ENCODE measurements at regions not wholly inside any gene's neighbourhood (a gene's known extent, or its start where the extent isn't known, plus 50 kb on each side); places are given as distances from the start of the nearest gene placed in this dataset.

GRCh38 chr2:12177455-12178288 is 431.2 kb downstream of the LPIN1 start:
- no peak for DNase-seq

- DNase-seq = no peak
Observed at GRCh38 chr2:12178289-12179080, 432.1 kb downstream of the LPIN1 start.

GRCh38 chr2:12180031-12180430 is 433.6 kb downstream of the LPIN1 start:
- DNase-seq = no peak

GRCh38 chr2:12183032-12183645 is 436.7 kb downstream of the LPIN1 start:
- DNase-seq = no peak

- DNase-seq = no peak
Observed at GRCh38 chr2:12192762-12193161, 446.3 kb downstream of the LPIN1 start.

- no peak for DNase-seq
Observed at GRCh38 chr2:12194968-12195367, 448.5 kb downstream of the LPIN1 start.

GRCh38 chr2:12196495-12196894 is 450.1 kb downstream of the LPIN1 start:
- no peak for DNase-seq

- no peak for DNase-seq
Observed at GRCh38 chr2:12197133-12197532, 450.7 kb downstream of the LPIN1 start.

GRCh38 chr2:12199491-12200211 is 453.2 kb downstream of the LPIN1 start:
- DNase-seq = no peak

- DNase-seq = no peak
Observed at GRCh38 chr2:12201369-12201768, 454.9 kb downstream of the LPIN1 start.

- DNase-seq = no peak
Observed at GRCh38 chr2:12202313-12203075, 456.1 kb downstream of the LPIN1 start.

GRCh38 chr2:12203528-12203927 is 457.1 kb downstream of the LPIN1 start:
- DNase-seq = no peak

- DNase-seq = no peak
Observed at GRCh38 chr2:12205086-12205485, 458.7 kb downstream of the LPIN1 start.

- DNase-seq = no peak
Observed at GRCh38 chr2:12207491-12207890, 461.1 kb downstream of the LPIN1 start.

GRCh38 chr2:12210016-12210933 is 463.8 kb downstream of the LPIN1 start:
- no peak for DNase-seq

GRCh38 chr2:12211326-12212175 is 465.1 kb downstream of the LPIN1 start:
- DNase-seq = no peak

- no peak for DNase-seq
Observed at GRCh38 chr2:12212841-12213597, 466.6 kb downstream of the LPIN1 start.

- no peak for DNase-seq
Observed at GRCh38 chr2:12217175-12217574, 470.7 kb downstream of the LPIN1 start.

GRCh38 chr2:12219761-12220160 is 473.3 kb downstream of the LPIN1 start:
- no peak for DNase-seq

Data from NCI-H526 (cell line).